H1 (cell line): ENCODE measurements at regions not wholly inside any gene's neighbourhood (a gene's known extent, or its start where the extent isn't known, plus 50 kb on each side); places are given as distances from the start of the nearest gene placed in this dataset.

Experiments
- CTCF ChIA-PET: fragments of 300-600 bp; sonication (Branson Sonifier 250); formaldehyde crosslinking; loops from one replicate; lab custom pipeline; 2021; ENCODE audit not compliant: partially characterized antibody; lab: Charles Lee
- POLR2A ChIA-PET: fragments of 300-600 bp; sonication (Branson Sonifier 250); formaldehyde crosslinking; loops from one replicate; lab custom pipeline; 2021; ENCODE audit warnings: inconsistent platforms; ENCODE audit not compliant: partially characterized antibody; lab: Charles Lee
- DNase-seq, 2 experiments: peaks; one replicate each; pipeline versions ENCODE4 v3.0.0 to v3.0.0-alpha.2; 2010 to 2022; ENCODE audit warnings: low spot score in 2 of 2, low read depth in 1 of 2, mixed read lengths in 1 of 2
- FAIRE-seq: peaks from 2 replicates; lab custom pipeline; 2011; peaks lifted over from hg19 to GRCh38; lab: Jason Lieb, UNC
- H2AFZ ChIP-seq: 2 replicates; pipeline ENCODE4 v1.8.1; 2012; ENCODE audit warnings: low read length, inconsistent platforms
- H2AK5ac ChIP-seq: 2 replicates; pipeline ENCODE4 v1.6.1; 2013; ENCODE audit warnings: low read depth, low read length
- H2BK120ac ChIP-seq: replicated peaks from 2 replicates; pipeline ENCODE3; 2013; ENCODE audit warnings: low read depth, low read length, inconsistent platforms
- H2BK12ac ChIP-seq: 2 replicates; pipeline ENCODE4 v1.6.1; 2013; ENCODE audit warnings: low read depth, low read length
- H2BK15ac ChIP-seq: 2 replicates; pipeline ENCODE4 v1.6.1; 2013; ENCODE audit warnings: low read length
- H2BK20ac ChIP-seq: 2 replicates; pipeline ENCODE4 v1.6.1; 2013; ENCODE audit warnings: low read length
- H2BK5ac ChIP-seq: 2 replicates; pipeline ENCODE4 v1.6.1; 2013; ENCODE audit warnings: low read depth, low read length
- H3K14ac ChIP-seq: 2 replicates; pipeline ENCODE4 v1.6.1; 2013; ENCODE audit warnings: inconsistent platforms; ENCODE audit not compliant: insufficient read length
- H3K18ac ChIP-seq: 2 replicates; pipeline ENCODE4 v1.6.1; 2013; ENCODE audit warnings: low read length; ENCODE audit errors: extremely low read depth
- H3K23ac ChIP-seq: 2 replicates; pipeline ENCODE4 v1.6.1; 2013; ENCODE audit warnings: inconsistent platforms; ENCODE audit not compliant: insufficient read length
- H3K23me2 ChIP-seq: 2 replicates; pipeline ENCODE4 v1.6.1; 2013; ENCODE audit warnings: low read depth, low read length
- H3K27ac ChIP-seq: 2 replicates; pipeline ENCODE4 v1.6.1; 2011; ENCODE audit warnings: low read depth, low read length, inconsistent platforms
- H3K27me3 ChIP-seq, 4 experiments: replicated peaks in 1 of 4; 1 replicate in 1 of 4; 2 replicates in 3 of 4; pipeline versions ENCODE4 v1.6.1 to v1.8.1; 2011 to 2013; ENCODE audit warnings: low read length in 3 of 4, mild to moderate bottlenecking in 3 of 4, inconsistent platforms in 2 of 4, mixed read lengths in 2 of 4, moderate library complexity in 1 of 4; ENCODE audit not compliant: control insufficient read depth in 3 of 4, insufficient read depth in 3 of 4; ENCODE audit errors: extremely low read depth in 1 of 4
- H3K36me3 ChIP-seq, 4 experiments: 2 replicates each; pipeline versions ENCODE4 v1.6.1 to v1.8.1; 2011 to 2013; ENCODE audit warnings: mild to moderate bottlenecking in 4 of 4, low read length in 3 of 4, moderate library complexity in 2 of 4, control low read depth in 1 of 4, inconsistent platforms in 1 of 4; ENCODE audit not compliant: insufficient read depth in 4 of 4, control insufficient read depth in 2 of 4
- H3K4ac ChIP-seq: replicated peaks from 2 replicates; pipeline ENCODE3; 2013; ENCODE audit warnings: low read length, low read depth, mixed read lengths, inconsistent platforms; ENCODE audit not compliant: insufficient read length
- H3K4me1 ChIP-seq, 4 experiments: replicated peaks in 1 of 4; 1 replicate in 1 of 4; 2 replicates in 3 of 4; pipeline versions ENCODE4 v1.6.1 to v1.8.1; 2011 to 2013; ENCODE audit warnings: low read length in 3 of 4, inconsistent platforms in 2 of 4, mixed read lengths in 1 of 4; ENCODE audit not compliant: insufficient read depth in 4 of 4, control insufficient read depth in 3 of 4
- H3K4me2 ChIP-seq, 2 experiments: 2 replicates each; pipeline versions ENCODE4 v1.6.1 to v1.8.1; 2011 to 2013; ENCODE audit warnings: low read depth in 2 of 2, low read length in 2 of 2, control low read depth in 1 of 2, inconsistent platforms in 1 of 2, mild to moderate bottlenecking in 1 of 2; ENCODE audit not compliant: insufficient read depth in 1 of 2
- H3K4me3 ChIP-seq, 4 experiments: fragments of 200-600, 300-600 bp in 1 of 4; sonication (generic), shearing (Covaris generic), sonication (Bioruptor Twin) in 1 of 4; 2 replicates each; pipeline versions ENCODE4 v1.5.1 to v1.8.1; 2011 to 2016; ENCODE audit warnings: low read length in 4 of 4, low read depth in 3 of 4, control low read depth in 2 of 4, inconsistent platforms in 2 of 4, mild to moderate bottlenecking in 2 of 4, mixed read lengths in 1 of 4, moderate library complexity in 1 of 4; ENCODE audit not compliant: insufficient read depth in 2 of 4; ENCODE audit errors: extremely low read depth in 1 of 4
- H3K56ac ChIP-seq: replicated peaks from 2 replicates; pipeline ENCODE3; 2013; ENCODE audit warnings: low read depth, mild to moderate bottlenecking, mixed read lengths, low read length, inconsistent platforms; ENCODE audit not compliant: insufficient read length
- H3K79me1 ChIP-seq: 2 replicates; pipeline ENCODE4 v1.6.1; 2013; ENCODE audit warnings: low read depth, low read length, control low read depth
- H3K79me2 ChIP-seq, 2 experiments: 2 replicates each; pipeline versions ENCODE4 v1.6.1 to v1.8.1; 2012 to 2013; ENCODE audit warnings: low read length in 2 of 2, mild to moderate bottlenecking in 2 of 2, inconsistent platforms in 1 of 2; ENCODE audit not compliant: insufficient read depth in 2 of 2, control insufficient read depth in 1 of 2
- H3K9ac ChIP-seq, 4 experiments: replicated peaks in 1 of 4; 1 replicate in 1 of 4; 2 replicates in 3 of 4; pipeline versions ENCODE4 v1.6.1 to v1.8.1; 2011 to 2013; ENCODE audit warnings: low read depth in 3 of 4, low read length in 3 of 4, control low read depth in 2 of 4, mild to moderate bottlenecking in 2 of 4, moderate library complexity in 2 of 4, inconsistent platforms in 1 of 4; ENCODE audit errors: extremely low read depth in 1 of 4
- H3K9me3 ChIP-seq, 2 experiments: 2 replicates each; pipeline versions ENCODE4 v1.6.1 to v1.8.1; 2012 to 2013; ENCODE audit warnings: mild to moderate bottlenecking in 2 of 2, moderate library complexity in 2 of 2, control low read depth in 1 of 2, inconsistent platforms in 1 of 2, low read depth in 1 of 2, low read length in 1 of 2, mixed read lengths in 1 of 2; ENCODE audit not compliant: insufficient read depth in 2 of 2
- H4K20me1 ChIP-seq, 2 experiments: replicated peaks in 1 of 2; 2 replicates each; pipeline versions ENCODE3 to v1.8.1; 2011 to 2013; ENCODE audit warnings: inconsistent platforms in 2 of 2, low read length in 2 of 2, mild to moderate bottlenecking in 1 of 2; ENCODE audit not compliant: insufficient read depth in 2 of 2, control insufficient read depth in 1 of 2
- H4K5ac ChIP-seq: 2 replicates; pipeline ENCODE4 v1.6.1; 2013; ENCODE audit warnings: low read length, low read depth, mixed read lengths, inconsistent platforms; ENCODE audit not compliant: insufficient read length
- H4K8ac ChIP-seq: 2 replicates; pipeline ENCODE4 v1.8.0; 2013; ENCODE audit warnings: mild to moderate bottlenecking, moderate library complexity, low read length, inconsistent platforms; ENCODE audit not compliant: insufficient read depth; ENCODE audit errors: extremely low read depth
- H4K91ac ChIP-seq: replicated peaks from 2 replicates; pipeline ENCODE3; 2013; ENCODE audit warnings: low read length, mixed read lengths, inconsistent platforms; ENCODE audit not compliant: insufficient read length
- KDM1A ChIP-seq: fragments of 200-600, 300-600 bp; sonication (generic); IDR thresholded peaks from 2 replicates; pipeline ENCODE4 v1.7.1; 2016; ENCODE audit warnings: mild to moderate bottlenecking, low read length, borderline replicate concordance
- WGBS, 2 experiments: shearing (Covaris generic) in 1 of 2; methylation state at CpG; one replicate each; pipeline versions ENCODE4 v1.1.6 to v1.1.7; 2013 to 2015; ENCODE audit warnings: low lambda C conversion rate in 2 of 2, mixed read lengths in 2 of 2, inconsistent platforms in 1 of 2, low coverage in 1 of 2, missing lambda C conversion rate in 1 of 2; ENCODE audit not compliant: insufficient replicate concordance in 2 of 2, insufficient coverage in 1 of 2, insufficient read length in 1 of 2; ENCODE audit errors: extremely low coverage in 1 of 2, missing lambda C conversion rate in 1 of 2; 5-methylcytosine and 5-hydroxymethylcytosine counted together

DNA sequence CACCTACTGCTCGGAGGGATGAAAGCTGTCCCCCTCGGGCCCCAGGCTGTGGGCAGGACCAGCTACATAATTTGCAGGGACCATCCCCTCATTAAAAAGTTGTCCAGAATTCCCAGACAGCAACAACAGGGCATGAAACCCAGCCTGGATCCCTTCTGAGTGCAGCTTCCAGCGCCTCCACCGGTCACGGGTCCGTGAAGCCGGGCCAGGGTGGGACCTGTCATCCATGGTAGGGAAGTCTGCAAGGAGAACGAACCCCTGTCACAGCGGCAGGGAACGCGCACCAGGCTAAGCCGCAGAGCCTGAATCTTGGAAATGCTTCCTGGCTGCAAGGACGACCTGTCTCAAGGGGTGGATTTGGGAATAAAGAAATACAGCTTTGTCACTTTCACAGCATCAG, 214.2 kb downstream of the RBFOX3 start:
- Histone ChIP-seq H3K23me2 (peaks cover 4% of the 10 kb centered on the region; the same call in 1 of the 2 replicates), H4K91ac (no peak overlapping the region), H2BK5ac (no peak overlapping the region), H2BK120ac (no peak overlapping the region), H3K56ac (no peak overlapping the region), H3K27ac (no peak overlapping the region), H3K18ac (no peak overlapping the region), H3K79me2 (no peaks in the 10 kb centered on the region), H3K14ac (no peak overlapping the region), H3K4ac (no peak overlapping the region), H4K20me1 (peaks cover 0 to 7% of the 10 kb centered on the region in 2 experiments), H3K79me1 (no peaks in the 10 kb centered on the region), H2AFZ (no peak overlapping the region), H3K4me3 (no peak overlapping the region), H2AK5ac (no peak overlapping the region), H2BK15ac (no peak overlapping the region), H2BK12ac (no peak overlapping the region), H2BK20ac (no peak overlapping the region), H3K27me3 (peaks cover 2 to 36% (median 21%) of the 10 kb centered on the region in 4 experiments), H3K9ac (no peak overlapping the region), H4K5ac (no peak overlapping the region), H4K8ac (no peak overlapping the region), H3K23ac (no peak overlapping the region), H3K4me1 (peaks cover 0 to 6% (median 3%) of the 10 kb centered on the region in 4 experiments; a peak in 5 of 7 replicates), H3K9me3 (peaks cover 0 to 4% of the 10 kb centered on the region in 2 experiments; a peak in 1 of 4 replicates), H3K4me2 (no peak overlapping the region), H3K36me3 (no peaks in the 10 kb centered on the region)
- TF ChIP-seq KDM1A = no peak
- ChIA-PET POLR2A (no interaction called here), CTCF (interaction anchor here (0.9 to 17.7 kb wide), 9 partner anchors 9 to 351 kb away, joined by 3 to 291 read pairs (median 12); no protein-coding TSS in a partner anchor)
- 94% methylated on average over 13 of the region's 13 CpGs; no CpG with 5 or more reads in 1 of the 2 experiments for WGBS, 2 experiments
- DNase-seq (no peak), FAIRE-seq (no peak)
